K562 (cell line): ENCODE measurements at regions not wholly inside any gene's neighbourhood (a gene's known extent, or its start where the extent isn't known, plus 50 kb on each side); places are given as distances from the start of the nearest gene placed in this dataset.

Source experiments
- ARNT ChIP-seq, 2 experiments: fragments of 450-650 bp; IDR thresholded peaks; 2 replicates each; pipeline ENCODE4 v1.6.1; 2016; ENCODE audit warnings: mild to moderate bottlenecking in 1 of 2
- CTCF ChIP-seq, 3 experiments: IDR thresholded peaks in 2 of 3; conservative IDR thresholded peaks in 1 of 3; 2 replicates each; pipeline ENCODE4 v1.5.1; 2011 to 2012; ENCODE audit warnings: low read length in 3 of 3, mild to moderate bottlenecking in 3 of 3, control low read depth in 2 of 3, improper control_type of control experiment in 1 of 3, inconsistent platforms in 1 of 3, low read depth in 1 of 3, mixed read lengths in 1 of 3, moderate library complexity in 1 of 3; ENCODE audit not compliant: insufficient read depth in 2 of 3
- DMBX1 ChIP-seq: fragments of 250-450 bp; sonication (Bioruptor Pico); IDR thresholded peaks from 2 replicates; pipeline ENCODE4 v1.8.0; 2022; ENCODE audit warnings: inconsistent platforms, mild to moderate bottlenecking, moderate library complexity, borderline replicate concordance
- GATA2 ChIP-seq: sonication (generic); formaldehyde crosslinking; IDR thresholded peaks from 2 replicates; pipeline ENCODE4 v1.4.0; 2020; ENCODE audit warnings: mild to moderate bottlenecking, missing genetic modification reagents
- HNRNPLL ChIP-seq: fragments of 200-400 bp; formaldehyde crosslinking; IDR thresholded peaks from 2 replicates; pipeline ENCODE4 v1.6.1; 2017; ENCODE audit warnings: low read length, low read depth, mild to moderate bottlenecking; ENCODE audit not compliant: poor library complexity, severe bottlenecking
- MEF2A ChIP-seq: IDR thresholded peaks from 2 replicates; pipeline ENCODE4 v1.6.1; 2011; ENCODE audit warnings: low read depth, mild to moderate bottlenecking, low read length, moderate library complexity; ENCODE audit not compliant: control insufficient read depth
- PML ChIP-seq: IDR thresholded peaks from 2 replicates; pipeline ENCODE4 v1.6.1; 2012; ENCODE audit warnings: low read length, inconsistent platforms
- REST ChIP-seq, 2 experiments: fragments of 450-650 bp; formaldehyde crosslinking in 1 of 2; IDR thresholded peaks; 2 replicates each; pipeline versions ENCODE4 v1.4.0 to v1.6.1; 2014 to 2020; ENCODE audit warnings: mild to moderate bottlenecking in 2 of 2, borderline replicate concordance in 1 of 2, low read depth in 1 of 2
- TEAD4 ChIP-seq, 2 experiments: sonication (generic) in 1 of 2; formaldehyde crosslinking in 1 of 2; IDR thresholded peaks; 2 replicates each; pipeline versions ENCODE4 v1.6.1 to v1.8.0; 2012 to 2022; ENCODE audit warnings: borderline replicate concordance in 1 of 2, inconsistent platforms in 1 of 2, low read length in 1 of 2, mild to moderate bottlenecking in 1 of 2, missing genetic modification reagents in 1 of 2

GRCh38 chr10:118974951-118975350 lies 54.6 kb upstream of the NANOS1 start:
- TF ChIP-seq GATA2, result no peak
- TF ChIP-seq DMBX1 (CRISPR knock-in tag), result no peak
- no peak for TF ChIP-seq TEAD4 (IDR thresholded peaks at IDR 0.05; ENCODE audit: low read length)
- TF ChIP-seq TEAD4 (CRISPR knock-in tag; IDR thresholded peaks at IDR 0.05; ENCODE audit: borderline replicate concordance), result no peak
- TF ChIP-seq REST (IDR thresholded peaks at IDR 0.05; ENCODE audit: borderline replicate concordance), result no peak
- no peak for TF ChIP-seq REST (CRISPR knock-in tag; IDR thresholded peaks at IDR 0.05; ENCODE audit: low read depth)
- TF ChIP-seq PML, result no peak
- TF ChIP-seq CTCF (IDR thresholded peaks at IDR 0.05 in 2 of 3, conservative IDR thresholded peaks at IDR 0.05 in 1 of 3; ENCODE audit: insufficient read depth in 2 of 3, low read depth in 1 of 3, low read length in 3 of 3), result no peak
- no peak for TF ChIP-seq ARNT (IDR thresholded peaks at IDR 0.05)
- no peak for TF ChIP-seq MEF2A
- TF ChIP-seq HNRNPLL, result no peak
